ENCODE measurements at regions not wholly inside any gene's neighbourhood (a gene's known extent, or its start where the extent isn't known, plus 50 kb on each side); places are given as distances from the start of the nearest gene placed in this dataset.

DNA sequence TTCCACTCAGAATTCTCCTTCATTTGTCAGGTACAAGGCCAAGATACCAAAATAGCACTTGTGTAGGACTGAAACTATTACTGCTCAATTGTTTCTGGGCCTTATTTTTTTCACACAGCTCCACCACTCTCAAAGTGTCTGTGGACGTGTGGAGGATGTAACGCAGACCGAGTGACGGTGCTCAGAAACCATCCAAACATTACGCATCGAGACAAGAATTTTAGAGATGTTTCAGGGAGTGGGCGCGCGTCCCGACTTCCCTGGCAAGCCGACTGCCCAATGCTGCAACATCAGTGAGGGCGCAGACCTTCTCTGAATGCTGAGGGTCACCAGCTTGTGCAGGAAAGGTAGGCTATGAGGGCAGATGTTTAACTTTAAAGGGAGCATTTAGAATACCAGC, 108.4 kb downstream of the GATA6 start:
- in situ Hi-C loops (cut with HindIII; ENCODE audit: low pct_unique_long_range_greater_than_20kb, low sequenced_read_pairs), result no loop called here
- no peak for TF ChIP-seq JUND (IDR thresholded peaks at IDR 0.05; ENCODE audit: low read depth)
- no peak for DNase-seq (ENCODE audit: low read depth in 1 of 2, low spot score in 1 of 2)

- in situ Hi-C loops (cut with HindIII; ENCODE audit: low pct_unique_long_range_greater_than_20kb, low sequenced_read_pairs), result no loop called here
- DNase-seq (ENCODE audit: low read depth in 1 of 2, low spot score in 1 of 2), result no peak
- no peak for TF ChIP-seq JUND (IDR thresholded peaks at IDR 0.05; ENCODE audit: low read depth)
Observed at GRCh38 chr18:22276334-22276713, 106.9 kb downstream of the GATA6 start.

DNA sequence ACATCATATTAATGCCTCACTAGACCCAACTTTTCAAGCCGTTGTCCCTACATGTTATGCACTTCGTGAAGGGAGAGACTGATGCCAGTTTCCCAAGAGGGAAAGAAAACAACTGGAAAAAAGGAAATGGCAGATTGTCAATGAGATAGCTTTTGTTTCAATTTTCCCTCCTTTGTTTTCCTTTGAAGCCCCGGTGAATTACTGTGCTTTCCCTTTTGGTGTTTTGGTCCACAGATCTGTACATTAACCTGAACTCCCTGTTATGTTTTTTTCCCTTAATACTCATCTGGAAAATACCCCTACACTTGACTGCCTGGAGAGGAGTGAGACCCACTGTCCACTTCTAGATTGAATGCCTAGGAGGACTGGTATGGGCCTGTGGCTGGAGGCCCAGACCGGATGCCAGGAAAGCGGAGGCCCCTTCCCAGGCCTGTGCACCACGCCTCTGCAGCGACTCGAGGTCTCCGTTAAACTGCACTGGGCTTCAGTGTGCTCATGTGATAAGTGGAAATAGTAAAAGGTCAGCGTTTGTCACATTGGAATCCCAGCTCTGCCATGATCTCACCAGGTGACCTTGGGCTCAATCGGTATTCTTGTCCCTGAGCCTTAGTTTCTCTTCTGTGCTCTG, 106.4 kb downstream of the GATA6 start:
- TF ChIP-seq JUND (IDR thresholded peaks at IDR 0.05; ENCODE audit: low read depth), result no peak
- in situ Hi-C loops (cut with HindIII; ENCODE audit: low pct_unique_long_range_greater_than_20kb, low sequenced_read_pairs), result no loop called here
- DNase-seq (ENCODE audit: low read depth in 1 of 2, low spot score in 1 of 2), result no peak

DNA sequence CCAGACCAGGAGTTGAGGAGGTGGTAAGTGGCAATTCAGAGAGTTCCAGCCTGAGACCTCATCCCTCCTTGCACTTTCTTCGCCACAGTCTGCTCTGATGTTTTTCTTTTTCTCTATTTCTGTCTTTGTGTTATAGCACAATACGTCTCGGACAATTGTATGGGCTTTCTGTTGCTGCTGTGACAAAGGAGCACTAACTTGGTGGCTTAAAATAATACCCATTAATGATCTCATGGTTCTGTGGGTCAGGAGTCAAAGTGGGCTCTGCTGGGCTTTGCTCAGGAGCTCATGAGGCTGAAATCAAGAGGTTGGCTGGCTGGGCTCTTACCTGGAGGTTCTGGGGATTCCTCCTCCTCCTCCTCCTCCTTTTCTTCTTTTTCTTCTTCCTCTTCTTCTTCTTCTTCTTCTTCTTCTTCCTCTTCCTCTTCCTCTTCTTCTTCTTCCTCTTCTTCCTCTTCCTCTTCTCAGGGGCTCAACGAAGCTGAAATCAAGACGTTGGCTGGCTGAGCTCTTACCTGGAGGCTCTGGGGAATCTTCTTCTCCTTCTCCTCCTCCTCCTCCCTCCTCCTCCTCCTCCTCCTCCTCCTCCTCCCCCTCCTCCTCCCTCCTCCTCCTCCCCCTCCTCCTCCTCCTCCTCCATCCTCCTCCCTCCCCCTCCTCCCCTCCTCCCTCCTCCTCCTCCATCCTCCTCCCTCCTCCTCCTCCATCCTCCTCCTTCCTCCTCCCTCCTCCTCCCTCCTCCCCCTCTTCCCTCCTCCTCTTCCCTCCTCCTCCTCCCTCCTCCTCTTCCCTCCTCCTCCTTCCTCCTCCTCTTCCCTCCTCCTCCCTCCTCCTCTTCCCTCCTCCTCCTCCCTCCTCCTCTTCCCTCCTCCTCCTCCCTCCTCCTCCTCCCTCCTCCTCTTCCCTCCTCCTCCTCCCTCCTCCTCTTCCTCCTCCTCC, 104.0 kb downstream of the GATA6 start:
- DNase-seq (ENCODE audit: low read depth in 1 of 2, low spot score in 1 of 2), result no peak

GRCh38 chr18:22272242-22272641, 102.9 kb downstream of the GATA6 start:
- in situ Hi-C loops (cut with HindIII; ENCODE audit: low pct_unique_long_range_greater_than_20kb, low sequenced_read_pairs), result no loop called here
- no peak for DNase-seq (ENCODE audit: low read depth in 1 of 2, low spot score in 1 of 2)
- no peak for TF ChIP-seq JUND (IDR thresholded peaks at IDR 0.05; ENCODE audit: low read depth)

More for the DNA sequence above, 104.0 kb downstream of the GATA6 start:
- in situ Hi-C loops (cut with HindIII; ENCODE audit: low pct_unique_long_range_greater_than_20kb, low sequenced_read_pairs), result no loop called here
- no peak for TF ChIP-seq JUND (IDR thresholded peaks at IDR 0.05; ENCODE audit: low read depth)

- in situ Hi-C loops (cut with HindIII; ENCODE audit: low pct_unique_long_range_greater_than_20kb, low sequenced_read_pairs), result no loop called here
- DNase-seq (ENCODE audit: low read depth in 1 of 2, low spot score in 1 of 2), result no peak
- TF ChIP-seq JUND (IDR thresholded peaks at IDR 0.05; ENCODE audit: low read depth), result no peak
Observed at GRCh38 chr18:22271030-22271429, 101.6 kb downstream of the GATA6 start.

DNA sequence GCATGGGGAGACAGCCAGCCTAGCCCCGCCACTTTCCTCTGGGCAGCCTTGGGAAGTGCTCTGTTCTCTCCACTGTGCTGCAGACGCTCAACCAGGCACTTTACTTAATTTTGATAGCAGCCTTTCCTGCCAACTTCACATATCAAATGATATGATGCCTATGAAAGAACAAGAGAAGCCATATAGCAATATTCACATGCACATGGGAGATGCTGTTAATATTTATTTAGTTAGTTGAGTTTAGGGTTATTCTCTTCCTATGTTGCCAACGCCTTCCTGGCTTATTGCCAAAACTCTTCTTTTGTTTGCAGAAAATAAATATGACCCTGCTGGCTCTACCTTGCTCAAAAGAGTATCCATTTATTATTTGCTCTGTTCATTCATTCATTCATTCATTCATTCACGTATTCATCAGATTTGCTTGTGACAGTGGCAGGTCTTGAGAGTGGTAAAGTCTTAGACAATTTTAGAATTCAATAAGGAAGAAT, 99.3 kb downstream of the GATA6 start:
- in situ Hi-C loops (cut with HindIII; ENCODE audit: low pct_unique_long_range_greater_than_20kb, low sequenced_read_pairs), result no loop called here
- DNase-seq (ENCODE audit: low read depth in 1 of 2, low spot score in 1 of 2), result no peak
- TF ChIP-seq JUND (IDR thresholded peaks at IDR 0.05; ENCODE audit: low read depth), result no peak

GRCh38 chr18:22267697-22268096, 98.3 kb downstream of the GATA6 start:
- DNase-seq (ENCODE audit: low read depth in 1 of 2, low spot score in 1 of 2), result no peak
- no peak for TF ChIP-seq JUND (IDR thresholded peaks at IDR 0.05; ENCODE audit: low read depth)
- in situ Hi-C loops (cut with HindIII; ENCODE audit: low pct_unique_long_range_greater_than_20kb, low sequenced_read_pairs), result no loop called here

- peak in 1 of 2 experiments; percentile 16 for DNase-seq (ENCODE audit: low read depth in 1 of 2, low spot score in 1 of 2)
- in situ Hi-C loops (cut with HindIII; ENCODE audit: low pct_unique_long_range_greater_than_20kb, low sequenced_read_pairs), result no loop called here
- TF ChIP-seq JUND (IDR thresholded peaks at IDR 0.05; ENCODE audit: low read depth), result no peak
Observed at GRCh38 chr18:22267225-22267624, 97.8 kb downstream of the GATA6 start.

GRCh38 chr18:22265838-22266237, 96.4 kb downstream of the GATA6 start:
- in situ Hi-C loops (cut with HindIII; ENCODE audit: low pct_unique_long_range_greater_than_20kb, low sequenced_read_pairs), result no loop called here
- no peak for DNase-seq (ENCODE audit: low read depth in 1 of 2, low spot score in 1 of 2)
- no peak for TF ChIP-seq JUND (IDR thresholded peaks at IDR 0.05; ENCODE audit: low read depth)

DNA sequence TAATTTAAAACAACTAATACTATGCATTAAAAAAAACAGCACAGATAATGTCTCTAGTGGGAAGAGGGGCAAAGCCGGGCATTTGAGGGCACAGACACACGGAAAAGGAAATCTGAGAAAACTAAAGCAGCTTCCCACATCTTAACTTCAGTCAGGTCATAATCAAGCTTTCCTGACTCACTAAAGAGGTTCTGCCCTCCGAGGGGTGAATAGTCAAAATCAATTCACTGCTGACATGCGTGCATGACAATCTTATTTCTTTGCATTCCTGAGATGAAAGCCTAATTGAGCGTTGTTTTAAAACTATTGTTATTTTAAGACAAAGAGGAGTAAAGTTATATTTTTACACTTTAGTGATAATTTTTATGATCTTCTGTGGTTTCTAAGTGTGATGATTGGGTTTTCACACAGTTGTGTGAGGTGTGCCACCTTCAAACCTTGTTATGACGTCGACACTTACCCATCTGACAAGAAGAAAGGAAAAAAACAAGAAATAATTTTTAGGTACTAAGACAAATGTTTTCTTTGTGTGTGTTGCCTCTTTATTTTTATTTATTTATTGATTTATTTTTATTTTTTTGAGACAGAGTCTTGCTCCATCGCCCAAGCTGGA, 90.9 kb downstream of the GATA6 start:
- in situ Hi-C loops (cut with HindIII; ENCODE audit: low pct_unique_long_range_greater_than_20kb, low sequenced_read_pairs), result no loop called here
- DNase-seq (ENCODE audit: low read depth in 1 of 2, low spot score in 1 of 2), result no peak
- no peak for TF ChIP-seq JUND (IDR thresholded peaks at IDR 0.05; ENCODE audit: low read depth)

- in situ Hi-C loops (cut with HindIII; ENCODE audit: low pct_unique_long_range_greater_than_20kb, low sequenced_read_pairs), result no loop called here
- no peak for DNase-seq (ENCODE audit: low read depth in 1 of 2, low spot score in 1 of 2)
- no peak for TF ChIP-seq JUND (IDR thresholded peaks at IDR 0.05; ENCODE audit: low read depth)
Observed at GRCh38 chr18:22257022-22257543, 87.7 kb downstream of the GATA6 start.

DNA sequence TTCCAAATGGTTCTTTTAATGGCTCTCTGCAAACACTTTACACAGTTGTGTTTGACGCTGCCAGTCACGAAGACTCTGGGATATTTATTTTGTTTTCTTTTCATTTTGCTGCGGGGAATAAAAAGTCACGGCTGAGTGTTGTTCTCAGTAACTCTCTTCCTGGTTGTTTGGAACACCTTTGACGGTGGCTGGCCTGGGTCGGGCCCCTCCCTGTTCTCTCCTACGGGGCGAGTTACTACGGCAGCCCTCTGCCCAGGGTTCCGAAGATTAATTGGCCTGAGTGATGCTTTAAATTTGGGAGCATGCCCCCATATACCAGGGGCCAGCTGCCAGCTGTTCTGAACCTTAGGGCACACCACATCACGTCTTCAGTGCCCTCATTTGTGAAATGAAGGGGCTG, 84.7 kb downstream of the GATA6 start:
- in situ Hi-C loops (cut with HindIII; ENCODE audit: low pct_unique_long_range_greater_than_20kb, low sequenced_read_pairs), result no loop called here
- no peak for DNase-seq (ENCODE audit: low read depth in 1 of 2, low spot score in 1 of 2)
- TF ChIP-seq JUND (IDR thresholded peaks at IDR 0.05; ENCODE audit: low read depth), result no peak
